LHCN-M2 (cell line): ENCODE measurements at regions not wholly inside any gene's neighbourhood (a gene's known extent, or its start where the extent isn't known, plus 50 kb on each side); places are given as distances from the start of the nearest gene placed in this dataset.
"Not testable (repeated sequence)": the region's sequence is repeated elsewhere in the genome, so short reads cannot be mapped to it uniquely, and the experiment has no call there.

Experiments
- DNase-seq: peaks from one replicate; pipeline ENCODE4 v3.0.0-alpha.2; 2012; ENCODE audit warnings: low read depth

- DNase-seq: no peak
Observed at GRCh38 chr9:115301581-115301980, 183.6 kb upstream of the TNC start.

GRCh38 chr9:115305543-115305942 is 187.6 kb upstream of the TNC start:
- no peak for DNase-seq

- DNase-seq: peak; percentile 45
Observed at GRCh38 chr9:115306865-115307264, 188.9 kb upstream of the TNC start.

- no peak for DNase-seq
Observed at GRCh38 chr9:115313545-115313944, 195.6 kb upstream of the TNC start.

GRCh38 chr9:115326461-115326860 is 208.5 kb upstream of the TNC start:
- no peak for DNase-seq

- DNase-seq: no peak
Observed at GRCh38 chr9:115327436-115328122, 209.6 kb upstream of the TNC start.

GRCh38 chr9:115328228-115328627 is 210.3 kb upstream of the TNC start:
- peak; percentile 52 for DNase-seq

- DNase-seq: no peak
Observed at GRCh38 chr9:115328677-115329076, 210.7 kb upstream of the TNC start.

- DNase-seq: peak; percentile 3
Observed at GRCh38 chr9:115333277-115334070, 215.5 kb upstream of the TNC start.

GRCh38 chr9:115335439-115335838 is 217.5 kb upstream of the TNC start:
- DNase-seq: no peak

- no peak for DNase-seq
Observed at GRCh38 chr9:115340314-115340713, 222.4 kb upstream of the TNC start.

GRCh38 chr9:115341426-115341825 is 223.5 kb upstream of the TNC start:
- peak; percentile 5 for DNase-seq

- DNase-seq: not testable (repeated sequence)
Observed at GRCh38 chr9:115347776-115348175, 229.8 kb upstream of the TNC start.

- DNase-seq: not testable (repeated sequence)
Observed at GRCh38 chr9:115348936-115349335, 231.0 kb upstream of the TNC start.

GRCh38 chr9:115349542-115349941 is 231.6 kb upstream of the TNC start:
- peak; percentile 65 for DNase-seq

- no peak for DNase-seq
Observed at GRCh38 chr9:115350548-115350947, 232.6 kb upstream of the TNC start.

- DNase-seq: no peak
Observed at GRCh38 chr9:115353681-115354080, 235.7 kb upstream of the TNC start.

- DNase-seq: no peak
Observed at GRCh38 chr9:115357821-115358220, 239.9 kb upstream of the TNC start.

GRCh38 chr9:115359017-115359780 is 241.2 kb upstream of the TNC start:
- DNase-seq: no peak

- DNase-seq: no peak
Observed at GRCh38 chr9:115360122-115360521, 242.2 kb upstream of the TNC start.

GRCh38 chr9:115362101-115362500 is 244.1 kb upstream of the TNC start:
- no peak for DNase-seq

GRCh38 chr9:115362640-115363039 is 244.7 kb upstream of the TNC start:
- DNase-seq: no peak
